SK-N-SH treated with all-trans-retinoic acid at 6 μM for 48 hours (cell line): ENCODE measurements at regions not wholly inside any gene's neighbourhood (a gene's known extent, or its start where the extent isn't known, plus 50 kb on each side); places are given as distances from the start of the nearest gene placed in this dataset.
A peak's percentile ranks its signal among the peaks of the same experiment; 100 is the strongest.

ENCODE experiments used
- ATAC-seq: fragments of 200-7000 bp; cut with Tn5 transposase; 3 replicates; pipeline ENCODE4 v1.9.1; 2020; ENCODE audit warnings: mild to moderate bottlenecking, moderate library complexity
- ARNTL ChIP-seq: fragments of 450-650 bp; formaldehyde crosslinking; IDR thresholded peaks from 2 replicates; pipeline ENCODE4 v1.5.0; 2020; ENCODE audit warnings: low read depth, mild to moderate bottlenecking, moderate library complexity, borderline replicate concordance
- CSDC2 ChIP-seq: fragments of 250-450 bp; sonication (Bioruptor Pico); IDR thresholded peaks from 2 replicates; pipeline ENCODE4 v1.5.0; 2020; ENCODE audit warnings: mild to moderate bottlenecking, moderate library complexity
- ESRRG ChIP-seq: fragments of 250-450 bp; sonication (Bioruptor Pico); IDR thresholded peaks from 2 replicates; pipeline ENCODE4 v1.6.1; 2021; ENCODE audit warnings: mild to moderate bottlenecking
- ISL1 ChIP-seq: fragments of 250-450 bp; sonication (Bioruptor Pico); IDR thresholded peaks from 2 replicates; pipeline ENCODE4 v2.1.2; 2022; ENCODE audit warnings: mild to moderate bottlenecking, moderate library complexity
- OSR1 ChIP-seq: fragments of 250-450 bp; sonication (Bioruptor Pico); IDR thresholded peaks from 2 replicates; pipeline ENCODE4 v1.8.0; 2022; ENCODE audit warnings: moderate library complexity, mild to moderate bottlenecking, inconsistent platforms
- PPARA ChIP-seq: fragments of 250-450 bp; sonication (Bioruptor Pico); IDR thresholded peaks from 2 replicates; pipeline ENCODE4 v1.5.0; 2020; ENCODE audit warnings: mild to moderate bottlenecking, borderline replicate concordance
- RARB ChIP-seq: fragments of 250-450 bp; sonication (Bioruptor Pico); IDR thresholded peaks from 2 replicates; pipeline ENCODE4 v1.8.0; 2021; ENCODE audit warnings: mild to moderate bottlenecking, moderate library complexity
- SNAI2 ChIP-seq: fragments of 250-450 bp; sonication (Bioruptor Pico); IDR thresholded peaks from 2 replicates; pipeline ENCODE4 v1.5.0; 2020; ENCODE audit warnings: mild to moderate bottlenecking, moderate library complexity
- TOX ChIP-seq: fragments of 250-450 bp; sonication (Bioruptor Pico); IDR thresholded peaks from 2 replicates; pipeline ENCODE4 v1.8.0; 2021; ENCODE audit warnings: mild to moderate bottlenecking, moderate library complexity, borderline replicate concordance
- ZC3H10 ChIP-seq: fragments of 250-450 bp; sonication (Bioruptor Pico); IDR thresholded peaks from 2 replicates; pipeline ENCODE4 v1.5.1; 2021; ENCODE audit warnings: mild to moderate bottlenecking, moderate library complexity
- ZFP3 ChIP-seq: fragments of 250-450 bp; sonication (Bioruptor Pico); IDR thresholded peaks from 2 replicates; pipeline ENCODE4 v1.5.0; 2020; ENCODE audit warnings: mild to moderate bottlenecking, moderate library complexity
- ZFP30 ChIP-seq: fragments of 450-650 bp; formaldehyde crosslinking; IDR thresholded peaks from 2 replicates; pipeline ENCODE4 v1.5.0; 2022; ENCODE audit warnings: mild to moderate bottlenecking, moderate library complexity
- ZNF565 ChIP-seq: fragments of 450-650 bp; formaldehyde crosslinking; conservative IDR thresholded peaks from 2 replicates; pipeline ENCODE4 v1.5.0; 2020; ENCODE audit warnings: low read depth, mild to moderate bottlenecking, moderate library complexity
- ZNF70 ChIP-seq: fragments of 450-650 bp; formaldehyde crosslinking; IDR thresholded peaks from 2 replicates; pipeline ENCODE4 v1.5.0; 2020; ENCODE audit warnings: mild to moderate bottlenecking, moderate library complexity
- ZNF8 ChIP-seq: fragments of 450-650 bp; formaldehyde crosslinking; IDR thresholded peaks from 2 replicates; pipeline ENCODE4 v1.5.0; 2020; ENCODE audit warnings: mild to moderate bottlenecking, moderate library complexity
- TF ChIP-seq, protein P1 (sequence below): fragments of 250-450 bp; sonication (Bioruptor Pico); IDR thresholded peaks from 2 replicates; pipeline ENCODE4 v1.5.1; 2020; ENCODE audit warnings: low read depth, mild to moderate bottlenecking, moderate library complexity
- TF ChIP-seq, protein P2 (sequence below): fragments of 250-450 bp; sonication (Bioruptor Pico); IDR thresholded peaks from 2 replicates; pipeline ENCODE4 v1.5.0; 2020; ENCODE audit warnings: mild to moderate bottlenecking, moderate library complexity
- TF ChIP-seq, protein P3 (sequence below): fragments of 250-450 bp; sonication (Bioruptor Pico); IDR thresholded peaks from 2 replicates; pipeline ENCODE4 v1.5.1; 2021; ENCODE audit warnings: mild to moderate bottlenecking, moderate library complexity
- TF ChIP-seq, protein P4 (sequence below): fragments of 250-450 bp; sonication (Bioruptor Pico); IDR thresholded peaks from 2 replicates; pipeline ENCODE4 v1.8.0; 2021; ENCODE audit warnings: low read depth, mild to moderate bottlenecking, moderate library complexity, borderline replicate concordance

DNA sequence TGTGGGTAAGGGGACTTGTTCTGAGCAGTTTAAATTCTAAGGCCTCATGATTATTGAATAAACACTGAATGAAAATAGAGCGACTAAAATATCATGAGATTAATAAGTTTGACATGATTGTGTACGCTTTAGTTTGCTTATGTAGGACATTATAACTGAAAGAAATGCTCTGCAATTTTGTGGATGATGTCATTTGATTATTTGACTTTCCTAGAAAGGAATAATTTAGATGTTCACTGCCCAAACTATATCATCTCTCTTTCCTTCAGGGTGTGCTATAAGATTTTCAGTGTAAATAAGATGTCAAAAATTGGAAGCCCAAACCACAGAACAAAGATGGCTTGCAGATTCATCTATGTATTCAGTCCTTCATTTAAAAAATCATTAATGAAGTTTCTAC, 115.7 kb upstream of the MTAP start:
- no peak for TF ChIP-seq ARNTL (CRISPR knock-in tag)
- no peak for TF ChIP-seq ZNF565
- TF ChIP-seq ZC3H10, result no peak
- TF ChIP-seq, protein P1, sequence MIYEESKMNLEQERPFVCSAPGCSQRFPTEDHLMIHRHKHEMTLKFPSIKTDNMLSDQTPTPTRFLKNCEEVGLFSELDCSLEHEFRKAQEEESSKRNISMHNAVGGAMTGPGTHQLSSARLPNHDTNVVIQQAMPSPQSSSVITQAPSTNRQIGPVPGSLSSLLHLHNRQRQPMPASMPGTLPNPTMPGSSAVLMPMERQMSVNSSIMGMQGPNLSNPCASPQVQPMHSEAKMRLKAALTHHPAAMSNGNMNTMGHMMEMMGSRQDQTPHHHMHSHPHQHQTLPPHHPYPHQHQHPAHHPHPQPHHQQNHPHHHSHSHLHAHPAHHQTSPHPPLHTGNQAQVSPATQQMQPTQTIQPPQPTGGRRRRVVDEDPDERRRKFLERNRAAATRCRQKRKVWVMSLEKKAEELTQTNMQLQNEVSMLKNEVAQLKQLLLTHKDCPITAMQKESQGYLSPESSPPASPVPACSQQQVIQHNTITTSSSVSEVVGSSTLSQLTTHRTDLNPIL, result no peak
- no peak for TF ChIP-seq ZNF70
- TF ChIP-seq ISL1 (CRISPR knock-in tag), result no peak
- TF ChIP-seq TOX, result no peak
- TF ChIP-seq ZNF8, result no peak
- TF ChIP-seq OSR1 (CRISPR knock-in tag), result no peak
- TF ChIP-seq ZFP30 (CRISPR knock-in tag), result no peak
- TF ChIP-seq ZFP3 (CRISPR knock-in tag), result no peak
- no peak for ATAC-seq

DNA sequence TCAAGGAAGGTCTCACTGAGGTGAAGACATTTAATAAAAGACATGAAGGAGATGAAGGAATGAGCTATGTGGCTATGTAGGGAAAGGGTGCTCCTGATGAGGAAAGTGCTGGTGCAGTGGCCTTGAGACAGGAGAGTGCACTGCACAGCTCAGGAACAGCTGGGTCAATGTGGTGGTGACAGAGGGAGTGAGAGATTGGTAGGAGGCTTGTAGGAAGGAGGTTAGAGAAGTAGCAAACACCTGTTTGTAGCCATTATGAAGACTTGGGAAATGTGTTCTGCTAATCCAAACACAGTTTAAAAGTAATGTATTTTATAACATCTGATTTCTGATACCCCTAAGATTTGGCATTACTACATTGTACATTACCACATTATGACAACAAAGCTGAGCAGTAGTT, 115.1 kb upstream of the MTAP start:
- ATAC-seq, result no peak
- TF ChIP-seq RARB (CRISPR knock-in tag) (no peak), PPARA (CRISPR knock-in tag) (no peak), SNAI2 (CRISPR knock-in tag) (no peak), TOX (no peak), CSDC2 (CRISPR knock-in tag) (no peak), ZFP30 (CRISPR knock-in tag) (no peak)
- TF ChIP-seq, protein P2, sequence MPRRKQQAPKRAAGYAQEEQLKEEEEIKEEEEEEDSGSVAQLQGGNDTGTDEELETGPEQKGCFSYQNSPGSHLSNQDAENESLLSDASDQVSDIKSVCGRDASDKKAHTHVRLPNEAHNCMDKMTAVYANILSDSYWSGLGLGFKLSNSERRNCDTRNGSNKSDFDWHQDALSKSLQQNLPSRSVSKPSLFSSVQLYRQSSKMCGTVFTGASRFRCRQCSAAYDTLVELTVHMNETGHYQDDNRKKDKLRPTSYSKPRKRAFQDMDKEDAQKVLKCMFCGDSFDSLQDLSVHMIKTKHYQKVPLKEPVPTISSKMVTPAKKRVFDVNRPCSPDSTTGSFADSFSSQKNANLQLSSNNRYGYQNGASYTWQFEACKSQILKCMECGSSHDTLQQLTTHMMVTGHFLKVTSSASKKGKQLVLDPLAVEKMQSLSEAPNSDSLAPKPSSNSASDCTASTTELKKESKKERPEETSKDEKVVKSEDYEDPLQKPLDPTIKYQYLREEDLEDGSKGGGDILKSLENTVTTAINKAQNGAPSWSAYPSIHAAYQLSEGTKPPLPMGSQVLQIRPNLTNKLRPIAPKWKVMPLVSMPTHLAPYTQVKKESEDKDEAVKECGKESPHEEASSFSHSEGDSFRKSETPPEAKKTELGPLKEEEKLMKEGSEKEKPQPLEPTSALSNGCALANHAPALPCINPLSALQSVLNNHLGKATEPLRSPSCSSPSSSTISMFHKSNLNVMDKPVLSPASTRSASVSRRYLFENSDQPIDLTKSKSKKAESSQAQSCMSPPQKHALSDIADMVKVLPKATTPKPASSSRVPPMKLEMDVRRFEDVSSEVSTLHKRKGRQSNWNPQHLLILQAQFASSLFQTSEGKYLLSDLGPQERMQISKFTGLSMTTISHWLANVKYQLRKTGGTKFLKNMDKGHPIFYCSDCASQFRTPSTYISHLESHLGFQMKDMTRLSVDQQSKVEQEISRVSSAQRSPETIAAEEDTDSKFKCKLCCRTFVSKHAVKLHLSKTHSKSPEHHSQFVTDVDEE (CRISPR knock-in tag), result no peak
- TF ChIP-seq, protein P3, sequence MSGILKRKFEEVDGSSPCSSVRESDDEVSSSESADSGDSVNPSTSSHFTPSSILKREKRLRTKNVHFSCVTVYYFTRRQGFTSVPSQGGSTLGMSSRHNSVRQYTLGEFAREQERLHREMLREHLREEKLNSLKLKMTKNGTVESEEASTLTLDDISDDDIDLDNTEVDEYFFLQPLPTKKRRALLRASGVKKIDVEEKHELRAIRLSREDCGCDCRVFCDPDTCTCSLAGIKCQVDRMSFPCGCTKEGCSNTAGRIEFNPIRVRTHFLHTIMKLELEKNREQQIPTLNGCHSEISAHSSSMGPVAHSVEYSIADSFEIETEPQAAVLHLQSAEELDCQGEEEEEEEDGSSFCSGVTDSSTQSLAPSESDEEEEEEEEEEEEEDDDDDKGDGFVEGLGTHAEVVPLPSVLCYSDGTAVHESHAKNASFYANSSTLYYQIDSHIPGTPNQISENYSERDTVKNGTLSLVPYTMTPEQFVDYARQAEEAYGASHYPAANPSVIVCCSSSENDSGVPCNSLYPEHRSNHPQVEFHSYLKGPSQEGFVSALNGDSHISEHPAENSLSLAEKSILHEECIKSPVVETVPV (CRISPR knock-in tag), result no peak
- TF ChIP-seq, protein P4, sequence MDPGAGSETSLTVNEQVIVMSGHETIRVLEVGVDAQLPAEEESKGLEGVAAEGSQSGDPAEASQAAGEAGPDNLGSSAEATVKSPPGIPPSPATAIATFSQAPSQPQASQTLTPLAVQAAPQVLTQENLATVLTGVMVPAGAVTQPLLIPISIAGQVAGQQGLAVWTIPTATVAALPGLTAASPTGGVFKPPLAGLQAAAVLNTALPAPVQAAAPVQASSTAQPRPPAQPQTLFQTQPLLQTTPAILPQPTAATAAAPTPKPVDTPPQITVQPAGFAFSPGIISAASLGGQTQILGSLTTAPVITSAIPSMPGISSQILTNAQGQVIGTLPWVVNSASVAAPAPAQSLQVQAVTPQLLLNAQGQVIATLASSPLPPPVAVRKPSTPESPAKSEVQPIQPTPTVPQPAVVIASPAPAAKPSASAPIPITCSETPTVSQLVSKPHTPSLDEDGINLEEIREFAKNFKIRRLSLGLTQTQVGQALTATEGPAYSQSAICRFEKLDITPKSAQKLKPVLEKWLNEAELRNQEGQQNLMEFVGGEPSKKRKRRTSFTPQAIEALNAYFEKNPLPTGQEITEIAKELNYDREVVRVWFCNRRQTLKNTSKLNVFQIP (CRISPR knock-in tag), result no peak

DNA sequence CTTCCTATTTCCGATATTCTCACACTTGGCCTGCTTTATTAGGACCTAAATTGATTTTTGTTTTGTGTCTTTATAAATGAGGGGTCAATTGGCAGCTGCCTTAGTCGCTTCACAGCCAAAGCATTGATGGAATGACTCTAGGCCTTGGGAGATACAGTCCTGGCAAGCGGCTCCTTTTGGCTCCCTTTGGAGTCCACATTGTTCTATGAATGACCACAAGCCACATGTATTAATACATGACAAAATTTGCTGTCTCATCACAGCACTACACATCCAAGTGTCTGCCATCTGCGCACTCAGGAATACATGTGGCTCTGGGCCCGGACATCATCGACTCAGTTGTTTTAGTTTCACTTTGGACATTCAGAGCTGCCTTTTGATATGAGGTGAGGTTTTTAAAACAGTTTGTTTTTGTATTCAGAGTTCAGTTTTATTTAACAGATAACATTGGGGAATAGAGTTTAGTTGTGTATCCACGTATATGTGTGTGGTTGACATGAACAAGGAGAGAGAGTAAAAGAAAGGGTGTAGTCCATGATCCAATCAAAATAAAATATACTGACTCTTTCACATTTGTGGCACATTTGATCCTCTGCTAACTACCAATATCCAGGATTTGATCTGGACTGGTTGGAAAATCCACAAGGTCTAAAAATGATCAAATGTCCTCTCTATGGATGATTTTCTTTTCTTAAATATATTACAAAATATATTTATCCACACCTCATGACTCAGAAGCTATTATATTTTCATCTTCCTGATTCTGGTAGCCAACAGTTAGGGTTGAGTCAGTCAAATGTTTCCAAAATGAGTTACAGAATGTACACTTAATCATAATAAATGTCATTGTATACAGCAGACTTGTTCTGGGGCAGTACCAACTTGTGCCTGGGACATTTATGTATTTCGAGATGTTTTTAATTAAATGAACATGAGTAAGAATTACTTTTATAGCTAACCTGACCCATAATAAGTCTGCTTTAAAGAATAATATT, 114.0 kb upstream of the MTAP start:
- ATAC-seq, result peak; percentile 80

More for the DNA sequence above, 114.0 kb upstream of the MTAP start:
- no peak for TF ChIP-seq ZC3H10
- TF ChIP-seq, protein P3 (CRISPR knock-in tag), result no peak
- no peak for TF ChIP-seq ARNTL (CRISPR knock-in tag)
- TF ChIP-seq OSR1 (CRISPR knock-in tag), result no peak
- TF ChIP-seq CSDC2 (CRISPR knock-in tag), result no peak
- no peak for TF ChIP-seq PPARA (CRISPR knock-in tag)
- no peak for TF ChIP-seq TOX
- no peak for TF ChIP-seq ISL1 (CRISPR knock-in tag)
- TF ChIP-seq, protein P1, result no peak
- no peak for TF ChIP-seq ESRRG (CRISPR knock-in tag)
